ENCODE measurements at regions not wholly inside any gene's neighbourhood (a gene's known extent, or its start where the extent isn't known, plus 50 kb on each side); places are given as distances from the start of the nearest gene placed in this dataset.
"Not testable (repeated sequence)": the region's sequence is repeated elsewhere in the genome, so short reads cannot be mapped to it uniquely, and the experiment has no call there.

- no peak for DNase-seq (ENCODE audit: low spot score)
Observed at GRCh38 chr20:60171313-60171712, 213.1 kb downstream of the CDH26 start.

GRCh38 chr20:60171738-60172137 is 213.5 kb downstream of the CDH26 start:
- no peak for DNase-seq (ENCODE audit: low spot score)

DNA sequence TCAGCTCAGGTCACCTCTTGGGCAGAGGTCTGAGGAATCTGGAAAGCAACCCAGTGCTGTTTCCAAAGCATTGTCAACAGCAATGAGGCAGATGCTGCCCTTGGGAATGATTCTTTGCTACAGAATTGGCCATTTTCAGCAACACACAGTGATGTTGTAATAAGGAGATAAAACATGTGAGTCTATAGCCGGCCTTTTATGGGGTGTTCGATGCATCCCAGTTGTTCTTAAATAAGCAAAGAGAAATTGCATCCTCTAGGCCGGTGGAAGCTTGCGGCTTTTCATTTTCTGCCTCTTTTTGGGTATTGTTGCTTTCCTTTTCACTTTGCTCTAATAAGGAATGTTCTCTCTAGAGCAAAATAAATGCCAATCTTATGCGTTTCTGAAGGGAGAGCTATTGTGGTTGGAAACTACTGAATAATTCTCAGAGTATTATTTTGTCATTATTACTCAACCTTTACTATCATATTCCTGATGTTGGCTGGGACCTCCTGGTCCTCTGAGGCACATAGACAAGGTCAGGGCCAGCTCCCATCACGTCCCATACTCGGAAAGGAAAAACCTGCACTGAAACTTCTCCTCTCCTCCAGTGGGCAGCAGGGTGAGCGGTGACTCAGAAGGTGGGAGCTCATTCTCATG is 214.2 kb downstream of the CDH26 start:
- DNase-seq (ENCODE audit: low spot score), result no peak

DNA sequence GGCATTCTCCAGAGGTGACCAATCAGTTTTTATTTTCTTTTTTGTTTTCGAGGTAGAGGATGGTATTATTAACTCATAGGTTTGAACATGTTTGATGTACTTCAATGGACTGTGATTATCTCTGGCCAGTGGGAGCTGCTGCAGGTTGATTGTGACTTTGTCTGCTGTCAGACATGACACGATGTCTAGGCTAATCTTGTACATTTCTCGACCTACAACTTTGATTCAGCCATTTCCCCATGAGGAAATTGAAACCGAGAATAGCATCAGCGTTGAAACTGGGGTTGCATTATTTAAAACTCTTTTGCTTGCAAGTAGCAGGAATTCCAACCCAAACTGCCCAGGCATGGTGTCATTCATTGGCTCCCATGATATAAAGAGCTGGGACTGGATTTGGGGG is 218.9 kb downstream of the CDH26 start:
- DNase-seq (ENCODE audit: low spot score), result no peak

DNA sequence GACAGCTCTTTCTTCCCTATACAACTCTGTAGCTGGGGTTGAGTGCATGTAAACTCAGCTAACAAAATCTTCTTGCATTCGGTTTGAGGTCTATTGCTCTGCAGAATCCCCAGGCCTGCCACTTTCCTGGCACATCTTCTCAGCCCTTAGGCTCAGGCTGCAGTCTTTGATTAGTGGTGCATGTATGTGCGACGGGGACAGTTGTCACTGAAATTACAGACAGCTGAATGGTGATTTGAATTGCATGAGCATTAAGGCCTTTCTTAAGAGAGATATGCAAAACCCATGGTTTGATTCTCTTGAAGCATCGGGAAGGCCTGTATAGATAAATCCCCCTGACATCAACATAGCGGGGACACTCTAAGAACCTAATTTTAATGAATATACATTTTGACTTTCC is 222.8 kb downstream of the CDH26 start:
- DNase-seq (ENCODE audit: low spot score), result no peak

DNA sequence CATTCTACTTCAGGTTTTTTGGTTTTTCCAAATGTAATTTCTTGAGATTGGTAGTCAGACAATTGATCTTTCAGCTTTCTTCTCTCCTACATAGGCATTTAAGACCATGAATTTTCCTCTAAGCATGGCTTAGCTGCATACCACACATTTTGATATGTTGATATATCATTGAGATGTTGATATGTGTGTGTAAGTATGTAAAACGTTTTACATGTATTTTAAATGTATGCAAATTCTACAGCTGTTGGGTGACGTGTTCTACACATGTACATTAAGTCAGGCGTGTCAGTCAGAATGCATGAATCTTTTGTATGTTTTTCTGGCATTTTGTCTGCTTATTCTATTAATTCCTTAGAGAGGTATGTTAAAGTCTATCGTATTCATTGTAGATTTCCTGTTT is 228.2 kb downstream of the CDH26 start:
- DNase-seq (ENCODE audit: low spot score), result no peak

DNA sequence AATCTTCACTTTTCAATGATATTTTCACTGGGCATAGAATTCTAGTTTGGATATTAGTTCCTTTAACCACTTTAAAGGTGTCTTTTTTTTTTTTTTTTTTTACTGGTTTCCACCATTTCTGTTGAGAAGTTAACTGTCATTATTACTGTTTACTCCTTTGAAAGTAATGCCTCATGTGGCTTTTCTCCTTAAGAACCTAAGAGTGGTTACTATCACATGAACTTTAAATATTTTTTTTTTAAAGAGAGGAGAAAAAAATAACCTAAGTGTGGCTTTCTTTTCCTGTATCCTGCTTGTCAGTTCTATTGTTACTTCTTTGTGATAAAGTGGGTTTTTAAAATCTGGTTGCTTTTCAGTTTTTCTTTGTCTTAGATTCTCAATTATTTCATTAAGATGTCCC is 229.5 kb downstream of the CDH26 start:
- no peak for DNase-seq (ENCODE audit: low spot score)

- no peak for DNase-seq (ENCODE audit: low spot score)
Observed at GRCh38 chr20:60191014-60191413, 232.8 kb downstream of the CDH26 start.

- no peak for DNase-seq (ENCODE audit: low spot score)
Observed at GRCh38 chr20:60192326-60192725, 234.1 kb downstream of the CDH26 start.

- DNase-seq (ENCODE audit: low spot score), result not testable (repeated sequence)
Observed at GRCh38 chr20:60199132-60199531, 240.9 kb downstream of the CDH26 start.

- DNase-seq (ENCODE audit: low spot score), result no peak
Observed at GRCh38 chr20:60199866-60200265, 241.6 kb downstream of the CDH26 start.

GRCh38 chr20:60200305-60200918 is 242.2 kb downstream of the CDH26 start:
- no peak for DNase-seq (ENCODE audit: low spot score)

DNA sequence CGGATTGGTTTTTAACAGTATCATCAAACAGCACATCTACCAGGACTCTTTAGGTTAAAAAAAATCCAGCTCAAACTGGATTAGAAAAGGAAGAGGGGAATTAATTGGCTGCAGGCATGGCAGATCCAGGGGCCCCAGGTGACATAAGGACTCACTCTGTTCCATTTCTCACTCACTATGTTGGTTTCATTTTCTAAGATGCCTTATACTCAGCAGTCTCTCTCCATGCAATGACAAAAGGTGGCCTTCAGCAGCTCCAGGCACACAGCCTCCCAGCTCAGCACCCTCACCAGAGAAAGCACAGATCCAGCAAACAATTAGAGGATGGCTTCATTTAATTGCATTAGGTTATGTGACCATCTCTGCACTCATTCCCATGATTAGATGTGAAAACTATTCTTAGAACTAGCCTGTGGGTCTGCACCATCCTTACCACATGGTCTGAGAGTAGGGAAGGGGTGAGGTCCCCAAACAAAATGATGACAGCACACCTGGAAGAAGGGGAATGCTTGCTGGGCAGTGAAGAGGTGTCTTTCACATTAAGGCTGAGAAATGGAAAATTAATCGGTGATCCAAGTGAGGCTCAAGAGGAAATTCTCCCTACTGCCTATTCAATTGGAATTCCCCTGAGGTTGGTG is 243.1 kb downstream of the CDH26 start:
- no peak for DNase-seq (ENCODE audit: low spot score)

DNA sequence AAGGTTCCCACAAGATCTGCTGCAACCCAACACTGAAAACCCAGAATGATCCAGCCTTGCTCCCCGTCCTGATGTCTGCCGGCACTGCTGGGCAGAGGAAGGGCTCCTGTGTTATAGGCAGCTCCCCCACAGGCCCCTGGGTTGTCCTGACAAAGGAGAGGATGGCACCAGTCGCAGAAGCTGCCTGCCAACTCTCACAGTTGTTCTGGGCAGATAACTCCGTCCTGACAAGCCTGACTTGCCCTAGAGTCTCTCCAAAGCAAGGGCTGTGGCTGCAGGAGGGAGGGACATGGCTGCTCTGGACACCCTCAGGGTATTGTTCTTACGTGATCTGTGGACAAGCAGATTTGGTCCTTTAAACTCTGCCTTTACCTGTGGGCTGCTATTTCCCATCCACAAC is 243.8 kb downstream of the CDH26 start:
- DNase-seq (ENCODE audit: low spot score), result no peak

GRCh38 chr20:60203451-60203850 is 245.2 kb downstream of the CDH26 start:
- DNase-seq (ENCODE audit: low spot score), result no peak

DNA sequence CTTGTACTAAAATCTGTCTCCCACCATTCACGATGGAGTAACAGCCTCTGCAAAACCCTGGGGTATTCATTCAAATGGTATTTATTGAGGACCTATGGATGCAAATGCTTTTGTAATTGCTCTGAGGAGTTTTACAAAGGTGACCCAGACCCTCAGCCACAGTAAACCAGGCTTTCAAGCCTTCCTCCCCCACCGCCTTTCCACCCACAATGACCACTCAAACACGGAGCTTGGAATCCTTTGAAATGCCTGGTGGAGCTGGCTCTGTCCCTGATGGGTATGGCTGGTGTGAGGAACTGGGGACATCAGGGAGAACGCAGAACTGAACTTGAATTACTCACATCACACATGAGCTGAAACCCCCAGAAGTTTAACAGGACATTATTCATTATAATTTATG is 246.4 kb downstream of the CDH26 start:
- no peak for DNase-seq (ENCODE audit: low spot score)

DNA sequence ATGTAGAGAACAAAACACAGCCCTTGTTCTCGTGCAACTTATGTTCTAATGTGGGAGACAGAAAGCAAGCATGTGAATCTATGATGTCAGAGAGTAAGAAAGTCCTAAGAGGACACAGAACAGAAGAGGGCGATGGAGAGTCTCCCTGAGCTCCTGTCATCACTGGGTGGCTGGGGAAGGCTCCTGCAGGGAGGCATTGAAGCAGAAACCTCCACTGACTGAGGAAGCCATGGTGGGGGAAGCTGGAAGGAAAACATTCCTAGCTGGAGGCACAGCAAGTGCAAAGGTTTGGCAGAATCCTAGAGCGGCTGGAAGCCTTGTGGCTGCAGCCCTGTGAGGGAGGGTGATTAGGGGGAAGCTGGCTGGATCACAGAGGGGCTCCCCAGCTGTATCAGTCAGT is 248.0 kb downstream of the CDH26 start:
- peak; percentile 27 for DNase-seq (ENCODE audit: low spot score)

- DNase-seq (ENCODE audit: low spot score), result no peak
Observed at GRCh38 chr20:60209048-60209447, 250.8 kb downstream of the CDH26 start.

GRCh38 chr20:60210779-60211617 is 252.8 kb downstream of the CDH26 start:
- DNase-seq (ENCODE audit: low spot score), result peak; percentile 68

GRCh38 chr20:60211618-60212463 is 253.6 kb downstream of the CDH26 start:
- DNase-seq (ENCODE audit: low spot score), result no peak

DNA sequence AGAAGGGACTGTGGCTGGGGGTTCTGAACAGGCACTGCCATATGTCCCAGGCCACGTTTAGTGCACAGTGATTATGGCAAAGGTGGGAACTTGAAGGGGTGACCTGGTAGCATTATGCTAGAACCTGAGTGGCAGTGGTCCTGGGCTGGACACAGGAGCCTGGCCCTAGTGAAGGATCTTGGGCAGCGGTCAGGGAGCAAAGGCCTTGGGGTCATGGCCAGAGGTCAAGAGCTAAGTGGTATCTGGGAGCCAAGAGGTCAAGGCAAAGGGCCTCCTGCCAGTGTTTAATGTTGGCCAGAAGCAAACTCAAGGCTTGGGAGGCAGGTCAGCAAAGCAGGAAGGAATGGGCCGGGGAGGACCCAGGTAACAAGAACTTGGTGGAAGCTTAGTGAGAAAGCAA is 254.5 kb downstream of the CDH26 start:
- DNase-seq (ENCODE audit: low spot score), result no peak
